ENCODE measurements at regions not wholly inside any gene's neighbourhood (a gene's known extent, or its start where the extent isn't known, plus 50 kb on each side); places are given as distances from the start of the nearest gene placed in this dataset.

DNA sequence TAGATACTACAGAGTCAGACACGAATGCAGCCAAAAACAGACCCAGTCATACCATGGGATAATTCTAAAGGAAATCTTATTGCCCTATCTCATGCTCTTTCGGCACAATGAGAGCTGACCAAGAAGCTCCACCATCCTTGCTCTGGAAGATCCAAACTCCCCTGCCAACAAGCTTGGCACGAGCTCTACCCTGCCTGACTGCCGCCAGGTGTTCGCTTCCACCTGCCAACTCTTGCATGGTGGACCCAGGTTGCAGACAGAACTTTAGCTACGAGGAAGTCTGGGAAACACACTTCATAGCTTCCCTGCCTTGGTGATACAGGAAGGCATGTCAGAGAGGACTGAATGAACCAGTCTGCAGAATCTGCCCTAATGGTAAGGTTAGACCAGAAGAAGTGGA lies 355.0 kb downstream of the DRD1 start:
- no peaks in the 10 kb centered on the region for H3K9me3 ChIP-seq (ENCODE audit: control insufficient read depth, low read length)
- no peak overlapping the region for H3K4me3 ChIP-seq (ENCODE audit: insufficient read depth, low read depth, low read length, poor library complexity, severe bottlenecking)
- no peak overlapping the region for H3K27ac ChIP-seq (ENCODE audit: insufficient read depth, low read length, poor library complexity, severe bottlenecking)
- H3K27me3 ChIP-seq (replicated peaks; ENCODE audit: control insufficient read depth, insufficient read depth, low read length, poor library complexity, severe bottlenecking) = no peaks in the 10 kb centered on the region
- H3K36me3 ChIP-seq (ENCODE audit: control insufficient read depth, insufficient read depth, low read length) = no peaks in the 10 kb centered on the region
- DNase-seq = no peak
- no peaks in the 10 kb centered on the region for H3K4me1 ChIP-seq (ENCODE audit: control insufficient read depth, insufficient read depth, low read length, poor library complexity, severe bottlenecking)

DNA sequence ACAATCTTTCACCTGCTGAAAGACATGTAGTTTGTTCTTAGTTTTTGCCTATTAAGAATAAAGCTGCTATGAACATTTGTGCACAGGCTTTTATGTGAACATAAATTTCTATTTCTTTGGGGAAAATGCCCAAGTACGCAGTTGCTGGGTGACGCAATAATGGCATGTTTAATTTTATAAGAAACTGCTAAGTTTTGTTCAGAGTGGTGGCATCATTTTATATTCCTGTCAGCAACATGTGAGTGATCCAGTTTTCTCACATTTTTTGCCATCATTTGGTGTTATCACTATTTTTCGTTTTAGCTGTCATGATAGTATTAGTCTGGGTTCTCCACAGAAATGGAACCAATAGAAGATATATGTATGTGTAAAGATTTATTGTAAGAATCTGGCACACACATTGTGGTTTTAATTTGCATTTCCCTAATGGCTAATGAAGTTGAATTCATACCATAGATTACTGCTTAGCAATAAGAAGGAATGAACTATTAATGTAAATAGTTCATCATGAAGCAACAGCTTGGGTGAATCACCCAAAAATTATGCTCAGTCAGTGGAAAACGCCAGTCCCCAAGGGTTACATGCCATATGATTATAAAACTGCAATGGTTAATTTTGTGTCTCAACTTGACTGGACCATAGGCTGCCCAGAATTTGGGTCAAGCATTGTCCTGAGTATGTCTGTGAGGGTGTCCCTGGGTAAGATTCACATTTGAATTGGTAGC lies 358.6 kb downstream of the MSX2 start:
- no peaks in the 10 kb centered on the region for H3K36me3 ChIP-seq (ENCODE audit: control insufficient read depth, insufficient read depth, low read length)
- H3K27ac ChIP-seq (ENCODE audit: insufficient read depth, low read length, poor library complexity, severe bottlenecking) = no peak overlapping the region
- no peaks in the 10 kb centered on the region for H3K9me3 ChIP-seq (ENCODE audit: control insufficient read depth, low read length)
- H3K4me1 ChIP-seq (ENCODE audit: control insufficient read depth, insufficient read depth, low read length, poor library complexity, severe bottlenecking) = no peaks in the 10 kb centered on the region
- no peak overlapping the region for H3K4me3 ChIP-seq (ENCODE audit: insufficient read depth, low read depth, low read length, poor library complexity, severe bottlenecking)
- no peak for DNase-seq
- H3K27me3 ChIP-seq (replicated peaks; ENCODE audit: control insufficient read depth, insufficient read depth, low read length, poor library complexity, severe bottlenecking) = no peaks in the 10 kb centered on the region

DNA sequence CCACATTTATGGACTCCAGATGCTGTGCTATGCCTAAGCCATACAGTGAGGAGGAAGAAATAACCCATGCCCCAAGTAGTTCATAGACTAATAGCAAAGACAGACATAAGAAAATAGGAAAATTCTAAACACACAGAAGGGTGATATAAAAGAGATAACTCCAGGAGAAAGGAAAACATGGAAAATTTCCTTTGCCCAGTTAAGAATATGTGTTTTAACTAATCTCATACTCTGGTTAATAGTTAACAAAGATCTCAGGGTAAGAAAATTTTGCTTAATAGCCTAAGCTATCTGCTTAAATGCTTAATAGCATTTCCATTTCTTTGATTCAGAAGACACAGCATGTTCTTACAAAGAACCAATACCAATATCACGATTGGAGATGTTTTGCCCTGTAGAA lies 358.0 kb downstream of the MSX2 start:
- no peak for DNase-seq
- Histone ChIP-seq H3K4me3 (ENCODE audit: insufficient read depth, low read depth, low read length, poor library complexity, severe bottlenecking) (no peak overlapping the region), H3K9me3 (ENCODE audit: control insufficient read depth, low read length) (no peaks in the 10 kb centered on the region), H3K27me3 (replicated peaks; ENCODE audit: control insufficient read depth, insufficient read depth, low read length, poor library complexity, severe bottlenecking) (no peaks in the 10 kb centered on the region), H3K4me1 (ENCODE audit: control insufficient read depth, insufficient read depth, low read length, poor library complexity, severe bottlenecking) (no peaks in the 10 kb centered on the region), H3K27ac (ENCODE audit: insufficient read depth, low read length, poor library complexity, severe bottlenecking) (no peak overlapping the region), H3K36me3 (ENCODE audit: control insufficient read depth, insufficient read depth, low read length) (no peaks in the 10 kb centered on the region)

DNA sequence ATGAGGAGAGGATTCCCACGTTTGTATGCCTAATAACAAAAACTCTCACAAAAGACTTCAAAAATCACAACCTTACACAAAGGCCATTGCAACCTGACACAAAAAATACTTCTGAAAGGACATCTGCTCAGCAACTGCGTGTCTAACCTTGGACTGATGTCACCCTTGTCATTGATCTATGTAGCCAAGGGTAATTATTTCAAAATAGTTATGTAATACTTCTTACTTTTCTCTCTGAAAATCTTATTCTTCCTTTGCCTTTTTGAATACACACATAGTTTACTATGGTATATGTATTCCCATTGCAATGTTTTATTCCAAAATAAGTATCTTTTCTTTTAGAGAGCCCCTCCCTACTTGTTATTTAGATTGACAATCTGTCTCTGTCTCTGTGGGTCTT lies 355.3 kb downstream of the MSX2 start:
- Histone ChIP-seq H3K4me3 (ENCODE audit: insufficient read depth, low read depth, low read length, poor library complexity, severe bottlenecking) (no peak overlapping the region), H3K27ac (ENCODE audit: insufficient read depth, low read length, poor library complexity, severe bottlenecking) (no peak overlapping the region), H3K4me1 (ENCODE audit: control insufficient read depth, insufficient read depth, low read length, poor library complexity, severe bottlenecking) (no peaks in the 10 kb centered on the region), H3K36me3 (ENCODE audit: control insufficient read depth, insufficient read depth, low read length) (no peaks in the 10 kb centered on the region), H3K9me3 (ENCODE audit: control insufficient read depth, low read length) (no peaks in the 10 kb centered on the region), H3K27me3 (replicated peaks; ENCODE audit: control insufficient read depth, insufficient read depth, low read length, poor library complexity, severe bottlenecking) (no peaks in the 10 kb centered on the region)
- DNase-seq = no peak

DNA sequence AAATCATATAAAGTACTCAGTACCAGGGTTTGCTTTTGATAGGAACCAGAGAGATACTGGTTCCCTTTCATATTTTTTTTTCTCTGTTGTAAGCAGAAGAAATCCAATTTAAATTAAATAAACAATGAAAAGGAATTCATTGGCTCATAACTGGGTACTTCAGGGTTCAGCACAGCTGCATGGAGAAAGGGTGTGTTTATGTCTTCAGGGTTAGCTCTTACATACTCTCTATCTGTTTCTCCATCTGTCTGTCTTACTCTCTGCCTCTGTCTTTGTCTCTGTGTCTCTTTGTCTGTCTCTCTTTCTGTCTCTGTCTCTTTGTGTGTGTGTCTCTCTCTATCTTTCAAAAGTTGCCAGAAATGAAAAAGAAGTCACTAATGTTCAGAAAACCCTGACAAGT lies 345.9 kb downstream of the MSX2 start:
- Histone ChIP-seq H3K27ac (ENCODE audit: insufficient read depth, low read length, poor library complexity, severe bottlenecking) (no peak overlapping the region), H3K36me3 (ENCODE audit: control insufficient read depth, insufficient read depth, low read length) (no peaks in the 10 kb centered on the region), H3K4me3 (ENCODE audit: insufficient read depth, low read depth, low read length, poor library complexity, severe bottlenecking) (no peak overlapping the region), H3K4me1 (ENCODE audit: control insufficient read depth, insufficient read depth, low read length, poor library complexity, severe bottlenecking) (no peaks in the 10 kb centered on the region), H3K27me3 (replicated peaks; ENCODE audit: control insufficient read depth, insufficient read depth, low read length, poor library complexity, severe bottlenecking) (no peaks in the 10 kb centered on the region), H3K9me3 (ENCODE audit: control insufficient read depth, low read length) (no peaks in the 10 kb centered on the region)
- no peak for DNase-seq

DNA sequence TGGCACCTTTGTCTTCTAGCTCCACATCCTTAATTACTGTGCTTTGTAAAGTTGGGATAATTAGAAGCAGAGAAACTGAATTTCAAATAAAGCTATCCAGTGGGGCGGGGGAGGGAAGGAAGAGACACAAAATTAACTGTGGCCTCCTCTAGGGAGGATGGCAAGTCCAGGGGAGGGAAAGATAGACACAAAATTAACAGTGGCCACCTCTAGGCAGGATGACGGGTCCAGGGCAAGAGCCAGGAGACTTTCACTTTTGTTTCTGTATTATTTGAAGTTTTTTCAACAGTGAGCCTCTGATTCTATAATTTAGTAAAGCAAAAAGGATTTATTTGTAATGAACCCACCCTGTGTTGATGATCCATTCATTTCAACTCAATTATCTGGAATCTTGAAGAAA lies 335.9 kb downstream of the MSX2 start:
- no peak for DNase-seq
- Histone ChIP-seq H3K4me1 (ENCODE audit: control insufficient read depth, insufficient read depth, low read length, poor library complexity, severe bottlenecking) (no peaks in the 10 kb centered on the region), H3K36me3 (ENCODE audit: control insufficient read depth, insufficient read depth, low read length) (no peaks in the 10 kb centered on the region), H3K4me3 (ENCODE audit: insufficient read depth, low read depth, low read length, poor library complexity, severe bottlenecking) (peak overlapping the region; percentile 40), H3K9me3 (ENCODE audit: control insufficient read depth, low read length) (no peaks in the 10 kb centered on the region), H3K27me3 (replicated peaks; ENCODE audit: control insufficient read depth, insufficient read depth, low read length, poor library complexity, severe bottlenecking) (no peaks in the 10 kb centered on the region), H3K27ac (ENCODE audit: insufficient read depth, low read length, poor library complexity, severe bottlenecking) (no peak overlapping the region)

DNA sequence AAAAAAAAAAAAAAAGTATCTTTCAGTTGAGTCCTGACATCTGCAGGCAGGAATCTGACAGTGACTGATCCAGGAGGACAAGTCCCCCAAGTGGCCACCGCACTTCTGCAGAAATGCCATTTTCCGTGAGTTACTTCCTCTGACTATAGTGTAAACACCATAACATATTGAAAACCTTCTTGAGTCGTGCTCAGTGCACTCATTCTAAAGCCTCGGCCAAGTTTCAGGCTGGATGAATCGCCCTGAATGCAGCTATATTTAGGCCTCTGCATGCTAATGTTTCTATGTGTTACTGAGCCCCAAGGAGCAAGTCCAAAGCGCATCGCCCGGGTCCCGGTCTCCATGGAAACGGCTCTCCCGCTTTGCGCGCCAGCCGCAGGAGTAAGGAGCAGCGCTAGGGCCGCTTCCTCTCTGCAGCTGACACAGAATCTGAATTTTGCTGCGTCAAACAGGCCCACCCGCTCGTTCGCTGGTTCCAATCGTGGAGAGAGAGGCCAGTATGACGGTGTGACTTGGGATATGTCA lies 335.4 kb downstream of the MSX2 start:
- DNase-seq = no peak
- no peak overlapping the region for H3K27ac ChIP-seq (ENCODE audit: insufficient read depth, low read length, poor library complexity, severe bottlenecking)

DNA sequence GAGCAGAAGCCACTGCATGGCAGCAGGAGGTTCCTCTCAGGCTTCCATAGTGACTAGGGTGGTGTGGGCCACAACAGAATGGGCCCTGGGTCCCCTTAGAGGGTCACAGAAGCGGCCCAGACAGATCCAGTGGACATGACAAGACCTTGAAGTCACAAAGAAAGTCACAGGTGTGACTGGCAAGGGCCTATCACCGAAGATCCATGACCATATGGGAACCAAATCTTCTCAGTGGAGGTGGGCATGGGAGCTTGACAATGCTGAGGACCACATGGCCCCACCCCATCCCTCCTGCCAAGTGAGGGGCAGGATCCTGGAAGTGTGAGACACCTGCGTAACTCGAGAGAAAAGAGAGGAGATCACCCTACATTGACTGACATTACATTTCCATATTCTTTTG lies 332.4 kb downstream of the MSX2 start:
- no peaks in the 10 kb centered on the region for H3K36me3 ChIP-seq (ENCODE audit: control insufficient read depth, insufficient read depth, low read length)
- H3K4me1 ChIP-seq (ENCODE audit: control insufficient read depth, insufficient read depth, low read length, poor library complexity, severe bottlenecking) = no peaks in the 10 kb centered on the region
- no peak overlapping the region for H3K4me3 ChIP-seq (ENCODE audit: insufficient read depth, low read depth, low read length, poor library complexity, severe bottlenecking)
- H3K27me3 ChIP-seq (replicated peaks; ENCODE audit: control insufficient read depth, insufficient read depth, low read length, poor library complexity, severe bottlenecking) = no peaks in the 10 kb centered on the region
- no peaks in the 10 kb centered on the region for H3K9me3 ChIP-seq (ENCODE audit: control insufficient read depth, low read length)
- DNase-seq = no peak
- H3K27ac ChIP-seq (ENCODE audit: insufficient read depth, low read length, poor library complexity, severe bottlenecking) = no peak overlapping the region

More for the DNA sequence above, 335.4 kb downstream of the MSX2 start:
- peak overlapping the region; percentile 40 for H3K4me3 ChIP-seq (ENCODE audit: insufficient read depth, low read depth, low read length, poor library complexity, severe bottlenecking)
- no peaks in the 10 kb centered on the region for H3K9me3 ChIP-seq (ENCODE audit: control insufficient read depth, low read length)
- no peaks in the 10 kb centered on the region for H3K4me1 ChIP-seq (ENCODE audit: control insufficient read depth, insufficient read depth, low read length, poor library complexity, severe bottlenecking)
- H3K36me3 ChIP-seq (ENCODE audit: control insufficient read depth, insufficient read depth, low read length) = no peaks in the 10 kb centered on the region
- H3K27me3 ChIP-seq (replicated peaks; ENCODE audit: control insufficient read depth, insufficient read depth, low read length, poor library complexity, severe bottlenecking) = no peaks in the 10 kb centered on the region

DNA sequence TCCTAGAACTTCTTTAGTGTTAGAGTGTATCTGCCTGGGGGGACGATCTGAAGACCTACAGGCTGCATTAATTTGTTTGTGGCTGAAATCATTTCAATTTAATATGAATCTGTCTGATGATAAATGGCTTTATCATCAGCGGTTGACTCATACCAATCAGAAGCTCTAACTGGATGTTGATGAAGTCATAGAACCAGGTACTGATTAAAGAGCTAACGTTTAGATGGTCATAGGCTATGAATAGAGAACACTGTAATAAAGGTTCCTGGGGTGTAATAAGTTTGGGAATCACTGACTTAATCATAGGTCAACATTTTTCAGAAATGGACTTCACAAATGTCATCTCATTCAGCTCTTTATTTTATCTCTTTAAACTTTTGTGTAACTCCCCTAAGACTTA lies 329.9 kb downstream of the MSX2 start:
- DNase-seq = no peak

DNA sequence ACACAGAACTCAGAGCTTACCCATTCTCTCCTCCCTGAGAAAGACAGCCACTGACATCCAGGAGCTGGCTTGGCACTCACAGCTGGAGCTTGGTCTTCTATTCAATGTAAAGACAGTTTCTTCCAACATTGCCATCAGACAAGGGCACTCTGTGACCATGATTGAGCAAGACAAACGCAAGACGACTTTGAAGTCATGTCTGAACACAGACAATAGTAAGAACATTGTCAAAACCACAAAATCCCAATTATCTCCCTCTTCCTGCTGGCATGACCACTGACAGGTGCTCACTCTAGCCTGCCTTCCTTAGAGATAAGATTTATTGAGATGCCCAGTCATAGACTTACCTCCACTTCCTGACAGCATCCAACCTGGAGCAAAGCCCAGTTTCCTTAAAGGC lies 328.0 kb downstream of the MSX2 start:
- H3K27me3 ChIP-seq (replicated peaks; ENCODE audit: control insufficient read depth, insufficient read depth, low read length, poor library complexity, severe bottlenecking) = no peaks in the 10 kb centered on the region
- no peaks in the 10 kb centered on the region for H3K36me3 ChIP-seq (ENCODE audit: control insufficient read depth, insufficient read depth, low read length)
- no peaks in the 10 kb centered on the region for H3K9me3 ChIP-seq (ENCODE audit: control insufficient read depth, low read length)
- no peak overlapping the region for H3K4me3 ChIP-seq (ENCODE audit: insufficient read depth, low read depth, low read length, poor library complexity, severe bottlenecking)
- DNase-seq = no peak
- H3K4me1 ChIP-seq (ENCODE audit: control insufficient read depth, insufficient read depth, low read length, poor library complexity, severe bottlenecking) = no peaks in the 10 kb centered on the region
- H3K27ac ChIP-seq (ENCODE audit: insufficient read depth, low read length, poor library complexity, severe bottlenecking) = no peak overlapping the region

More for the DNA sequence above, 329.9 kb downstream of the MSX2 start:
- Histone ChIP-seq H3K36me3 (ENCODE audit: control insufficient read depth, insufficient read depth, low read length) (no peaks in the 10 kb centered on the region), H3K27me3 (replicated peaks; ENCODE audit: control insufficient read depth, insufficient read depth, low read length, poor library complexity, severe bottlenecking) (no peaks in the 10 kb centered on the region), H3K4me3 (ENCODE audit: insufficient read depth, low read depth, low read length, poor library complexity, severe bottlenecking) (no peak overlapping the region), H3K4me1 (ENCODE audit: control insufficient read depth, insufficient read depth, low read length, poor library complexity, severe bottlenecking) (no peaks in the 10 kb centered on the region), H3K27ac (ENCODE audit: insufficient read depth, low read length, poor library complexity, severe bottlenecking) (no peak overlapping the region), H3K9me3 (ENCODE audit: control insufficient read depth, low read length) (no peaks in the 10 kb centered on the region)

All from effector memory CD4-positive, alpha-beta T cell (primary cell).